WTC11 (cell line): ENCODE measurements at regions not wholly inside any gene's neighbourhood (a gene's known extent, or its start where the extent isn't known, plus 50 kb on each side); places are given as distances from the start of the nearest gene placed in this dataset.

Experiments used
- ATAC-seq: fragments of 200-7000 bp; cut with Tn5 transposase; 2 replicates; pipeline ENCODE4 v1.10.0; 2021; ENCODE audit warnings: mild to moderate bottlenecking, moderate library complexity
- CTCF ChIA-PET: fragments of 300-600 bp; sonication (Branson Sonifier 250); formaldehyde crosslinking; loops from one replicate; lab custom pipeline; 2021; ENCODE audit warnings: antibody characterized with exemption; lab: Charles Lee
- POLR2A ChIA-PET: fragments of 350-600 bp; sonication (Branson Sonifier 250); formaldehyde crosslinking; loops from one replicate; lab custom pipeline; 2021; ENCODE audit warnings: antibody characterized with exemption; lab: Charles Lee
- DNase-seq: peaks from one replicate; pipeline ENCODE4 v3.0.0; 2021; ENCODE audit warnings: low spot score
- H3K27ac Mint-ChIP-seq: 2 replicates; pipeline ENCODE4 v1.8.0; 2021; ENCODE audit warnings: mixed read lengths
- H3K27me3 Mint-ChIP-seq: 2 replicates; pipeline ENCODE4 v1.8.0; 2021; ENCODE audit warnings: low read depth, mild to moderate bottlenecking, moderate library complexity, mixed read lengths
- H3K36me3 Mint-ChIP-seq: 2 replicates; pipeline ENCODE4 v1.8.0; 2021; ENCODE audit warnings: mixed read lengths
- H3K4me1 Mint-ChIP-seq: 2 replicates; pipeline ENCODE4 v1.8.0; 2022; ENCODE audit warnings: mixed read lengths
- H3K4me3 Mint-ChIP-seq: 2 replicates; pipeline ENCODE4 v1.8.0; 2021; ENCODE audit warnings: mild to moderate bottlenecking, moderate library complexity, mixed read lengths
- H3K9me3 Mint-ChIP-seq: 2 replicates; pipeline ENCODE4 v1.8.0; 2021; ENCODE audit warnings: mixed read lengths
- ATF3 ChIP-seq: sonication (generic); formaldehyde crosslinking; conservative IDR thresholded peaks from 2 replicates; pipeline ENCODE4 v1.8.1; 2022; ENCODE audit warnings: mild to moderate bottlenecking, missing genetic modification reagents
- CDX4 ChIP-seq: fragments of 250-450 bp; sonication (Bioruptor Pico); IDR thresholded peaks from 2 replicates; pipeline ENCODE4 v1.9.0; 2021; ENCODE audit warnings: moderate library complexity, mild to moderate bottlenecking, inconsistent platforms, borderline replicate concordance
- CREB1 ChIP-seq: sonication (generic); formaldehyde crosslinking; IDR thresholded peaks from 2 replicates; pipeline ENCODE4 v1.8.0; 2023; ENCODE audit warnings: mild to moderate bottlenecking, missing genetic modification reagents
- CREM ChIP-seq: sonication (generic); formaldehyde crosslinking; IDR thresholded peaks from 2 replicates; pipeline ENCODE4 v1.8.1; 2022; ENCODE audit warnings: mild to moderate bottlenecking, missing genetic modification reagents, moderate library complexity
- CTCF ChIP-seq: fragments of 200-600 bp; IDR thresholded peaks from 2 replicates; pipeline ENCODE4 v1.8.0; 2022; ENCODE audit warnings: antibody characterized with exemption
- FOXP4 ChIP-seq: sonication (generic); formaldehyde crosslinking; IDR thresholded peaks from 2 replicates; pipeline ENCODE4 v1.8.0; 2022; ENCODE audit warnings: mild to moderate bottlenecking, missing genetic modification reagents
- GABPB1 ChIP-seq: sonication (generic); formaldehyde crosslinking; IDR thresholded peaks from 2 replicates; pipeline ENCODE4 v1.8.1; 2023; ENCODE audit warnings: mild to moderate bottlenecking, missing genetic modification reagents
- GRHL2 ChIP-seq: fragments of 250-450 bp; sonication (Bioruptor Pico); IDR thresholded peaks from 2 replicates; pipeline ENCODE4 v1.8.0; 2022; ENCODE audit warnings: mild to moderate bottlenecking, moderate library complexity; ENCODE audit not compliant: insufficient replicate concordance, severe bottlenecking
- KAT7 ChIP-seq: sonication (generic); formaldehyde crosslinking; IDR thresholded peaks from 2 replicates; pipeline ENCODE4 v1.8.1; 2023; ENCODE audit warnings: missing genetic modification reagents, mild to moderate bottlenecking, borderline replicate concordance
- MLX ChIP-seq: sonication (generic); formaldehyde crosslinking; IDR thresholded peaks from 2 replicates; pipeline ENCODE4 v1.8.1; 2023; ENCODE audit warnings: mild to moderate bottlenecking, missing genetic modification reagents, moderate library complexity
- NR2C2 ChIP-seq: sonication (generic); formaldehyde crosslinking; IDR thresholded peaks from 2 replicates; pipeline ENCODE4 v1.8.0; 2022; ENCODE audit warnings: mild to moderate bottlenecking, missing genetic modification reagents
- SMAD4 ChIP-seq: sonication (generic); formaldehyde crosslinking; IDR thresholded peaks from 2 replicates; pipeline ENCODE4 v1.8.0; 2022; ENCODE audit warnings: mild to moderate bottlenecking, missing genetic modification reagents
- STAT6 ChIP-seq: sonication (generic); formaldehyde crosslinking; conservative IDR thresholded peaks from 2 replicates; pipeline ENCODE4 v1.8.1; 2023; ENCODE audit warnings: mild to moderate bottlenecking, low read depth, missing genetic modification reagents, moderate library complexity
- TCF7 ChIP-seq: sonication (generic); formaldehyde crosslinking; IDR thresholded peaks from 2 replicates; pipeline ENCODE4 v1.8.0; 2022; ENCODE audit warnings: mild to moderate bottlenecking, low read depth, missing genetic modification reagents, moderate library complexity
- TEAD1 ChIP-seq: sonication (generic); formaldehyde crosslinking; IDR thresholded peaks from 2 replicates; pipeline ENCODE4 v1.8.0; 2022; ENCODE audit warnings: mild to moderate bottlenecking, missing genetic modification reagents
- TEAD4 ChIP-seq: sonication (generic); formaldehyde crosslinking; IDR thresholded peaks from 2 replicates; pipeline ENCODE4 v1.8.0; 2022; ENCODE audit warnings: mild to moderate bottlenecking, missing genetic modification reagents
- ZBTB43 ChIP-seq: sonication (generic); formaldehyde crosslinking; IDR thresholded peaks from 2 replicates; pipeline ENCODE4 v1.8.1; 2023; ENCODE audit warnings: mild to moderate bottlenecking, missing genetic modification reagents
- ZNF121 ChIP-seq: sonication (generic); formaldehyde crosslinking; IDR thresholded peaks from 2 replicates; pipeline ENCODE4 v1.8.0; 2023; ENCODE audit warnings: missing genetic modification reagents

- no peak for TF ChIP-seq CTCF
- TF ChIP-seq CREM = no peak
- TF ChIP-seq ZBTB43 = no peak
- no peak for TF ChIP-seq CREB1
Observed at GRCh38 chr1:53408013-53408754, 51.0 kb upstream of the DMRTB1 start (continued).

GRCh38 chr1:53408755-53409129 is 50.5 kb upstream of the DMRTB1 start:
- H3K9me3 Mint-ChIP-seq = no peaks in the 10 kb centered on the region
- no peak for DNase-seq
- no peak overlapping the region for H3K27ac Mint-ChIP-seq
- no peak overlapping the region for H3K4me3 Mint-ChIP-seq
- peaks cover 16% of the 10 kb centered on the region for H3K4me1 Mint-ChIP-seq
- no peak for TF ChIP-seq GRHL2 (CRISPR knock-in tag)
- TF ChIP-seq KAT7 = no peak
- TF ChIP-seq CREB1 = no peak
- no peak for TF ChIP-seq CDX4 (CRISPR knock-in tag)
- no peak for TF ChIP-seq CTCF
- TF ChIP-seq TCF7 (CRISPR knock-in tag) = no peak
- no peak for TF ChIP-seq NR2C2
- no peak for TF ChIP-seq MLX
- no peak for TF ChIP-seq CREM
- no peak for TF ChIP-seq GABPB1
- no peak for TF ChIP-seq SMAD4
- no peak for TF ChIP-seq ATF3 (CRISPR knock-in tag)
- TF ChIP-seq ZNF121 (CRISPR knock-in tag) = no peak
- TF ChIP-seq, all 79 proteins: peak for 0
- ChIA-PET CTCF (interaction anchor here (2.3 kb wide), 1 partner anchor 16 kb away, joined by 9 read pairs; no protein-coding TSS in a partner anchor), POLR2A (interaction anchor here (0.6 kb wide), 1 partner anchor 10 kb away, joined by 3 read pairs; no protein-coding TSS in a partner anchor)
- Mint-ChIP-seq H3K36me3 (no peaks in the 10 kb centered on the region), H3K27me3 (peaks cover 45% of the 10 kb centered on the region)
- no peak for ATAC-seq

- ChIA-PET POLR2A (interaction anchor here (0.6 kb wide), 1 partner anchor 10 kb away, joined by 3 read pairs; no protein-coding TSS in a partner anchor), CTCF (interaction anchor here (2.3 kb wide), 1 partner anchor 16 kb away, joined by 9 read pairs; no protein-coding TSS in a partner anchor)
- Mint-ChIP-seq H3K27ac (no peak overlapping the region), H3K27me3 (peaks cover 46% of the 10 kb centered on the region), H3K4me1 (peaks cover 16% of the 10 kb centered on the region), H3K4me3 (no peak overlapping the region), H3K9me3 (no peaks in the 10 kb centered on the region), H3K36me3 (no peaks in the 10 kb centered on the region)
- TF ChIP-seq FOXP4 (CRISPR knock-in tag) = no peak
- TF ChIP-seq STAT6 (CRISPR knock-in tag) = no peak
- no peak for TF ChIP-seq TEAD4 (CRISPR knock-in tag)
- TF ChIP-seq GRHL2 (CRISPR knock-in tag) = no peak
- TF ChIP-seq TEAD1 (CRISPR knock-in tag) = no peak
- ATAC-seq (no peak), DNase-seq (no peak)
Observed at GRCh38 chr1:53409233-53409632, 50.0 kb upstream of the DMRTB1 start.
